ENCODE measurements at regions not wholly inside any gene's neighbourhood (a gene's known extent, or its start where the extent isn't known, plus 50 kb on each side); places are given as distances from the start of the nearest gene placed in this dataset.

GRCh38 chr22:49657974-49658590 lies 169.6 kb downstream of the BRD1 start:
- DNase-seq: peak; percentile 14

DNA sequence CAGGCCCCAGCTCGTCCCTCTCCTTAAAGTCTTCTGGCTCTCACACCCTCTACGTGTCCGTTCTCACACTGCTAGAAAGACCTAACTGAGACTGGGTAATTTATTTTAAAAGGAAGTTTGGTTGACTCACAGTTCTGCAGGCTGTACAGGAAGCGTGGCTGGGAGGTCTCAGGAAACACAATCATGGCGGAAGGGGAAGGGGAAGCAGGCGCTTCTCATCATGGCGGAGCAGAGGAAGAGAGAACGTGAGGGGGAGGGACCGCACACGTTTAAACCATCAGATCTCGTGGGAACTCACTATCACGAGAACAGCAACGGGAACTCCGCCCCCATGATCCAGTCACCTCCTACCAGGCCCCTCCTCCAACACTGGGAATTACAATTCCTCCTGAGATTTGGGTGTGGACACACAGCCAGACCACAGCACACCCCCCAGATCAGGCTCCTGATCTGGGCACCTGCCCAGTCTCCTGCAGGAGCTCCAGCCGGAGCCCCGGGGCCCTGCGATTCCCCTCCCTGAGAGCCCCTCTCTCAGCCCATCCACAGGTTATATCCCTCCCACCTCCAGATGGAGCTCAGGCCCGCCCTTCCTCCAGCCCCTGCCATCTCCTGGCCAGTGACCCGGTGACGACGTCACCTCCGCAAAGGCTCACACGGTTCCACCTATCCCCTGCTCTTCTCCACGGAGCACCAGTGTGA lies 170.2 kb downstream of the BRD1 start:
- DNase-seq: peak; percentile 94

DNA sequence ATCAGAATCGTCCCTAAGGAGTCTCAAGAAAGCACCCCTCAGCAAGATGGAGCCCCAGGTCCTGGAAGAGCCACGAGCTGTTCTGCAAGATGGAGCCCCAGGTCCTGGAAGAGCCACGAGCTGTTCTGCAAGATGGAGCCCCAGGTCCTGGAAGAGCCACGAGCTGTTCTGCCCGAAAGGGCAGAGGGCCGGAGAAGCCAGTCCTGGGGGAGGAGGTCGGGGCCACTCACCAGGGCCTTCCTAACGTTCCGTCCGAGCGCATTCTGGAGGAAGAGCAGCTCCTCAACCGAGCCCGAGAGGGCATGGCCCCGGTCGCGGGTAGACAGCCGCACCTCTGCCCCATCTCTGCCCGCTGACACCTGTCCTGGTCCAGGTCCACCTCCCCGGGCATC lies 170.8 kb downstream of the BRD1 start:
- peak; percentile 20 for DNase-seq

- DNase-seq: no peak
These were observed 171.3 kb downstream of the BRD1 start for GRCh38 chr22:49656291-49656851.

- no peak for DNase-seq
These were observed 172.4 kb downstream of the BRD1 start for GRCh38 chr22:49655168-49655812.

DNA sequence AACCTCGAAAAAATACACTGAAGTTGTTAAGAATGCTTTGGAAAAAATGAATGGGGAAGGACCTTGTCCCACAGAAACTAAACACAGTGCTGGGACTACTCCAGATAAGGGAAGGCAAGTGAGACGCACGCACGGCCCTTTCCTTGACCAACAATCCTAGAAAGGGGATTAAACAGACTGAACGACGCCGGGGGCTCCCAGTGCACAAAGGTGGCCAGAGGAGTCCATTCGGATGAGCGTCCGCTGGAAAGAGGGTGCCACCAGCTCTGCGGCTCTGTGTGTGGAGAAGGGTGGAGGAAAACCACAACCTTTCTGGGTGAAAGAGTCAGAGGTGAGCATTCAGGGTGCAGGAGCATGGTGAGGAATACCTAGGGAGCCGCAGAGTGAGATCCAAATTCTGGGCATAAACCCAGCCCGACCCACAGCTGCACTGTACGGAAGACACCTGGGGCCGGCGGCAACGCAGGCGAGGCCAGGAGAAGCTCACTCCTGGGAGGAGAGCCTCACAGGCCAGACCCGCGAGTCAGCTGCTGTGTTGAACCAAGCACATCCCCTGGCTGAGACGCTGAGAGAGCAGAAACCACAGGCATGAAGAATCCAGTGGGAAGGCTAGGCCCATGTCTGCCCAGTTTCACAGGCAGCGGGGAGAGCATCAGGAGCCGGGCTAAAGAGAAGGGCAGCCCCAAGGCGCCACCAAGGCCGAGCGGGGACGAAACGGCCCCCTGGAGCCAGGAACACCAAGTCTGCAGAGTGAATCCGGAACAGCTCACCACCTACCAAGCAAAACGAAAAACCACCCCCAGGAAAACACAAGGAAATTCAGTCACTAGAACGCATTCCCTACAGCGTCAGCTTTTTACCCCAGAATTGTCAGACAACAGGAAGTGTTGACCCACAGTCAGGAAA lies 177.1 kb downstream of the BRD1 start:
- no peak for DNase-seq

- no peak for DNase-seq
These were observed 178.3 kb downstream of the BRD1 start for GRCh38 chr22:49649166-49650068.

- no peak for DNase-seq
These were observed 179.6 kb downstream of the BRD1 start for GRCh38 chr22:49648053-49648452.

- no peak for DNase-seq
These were observed 180.0 kb downstream of the BRD1 start for GRCh38 chr22:49647627-49648026.

DNA sequence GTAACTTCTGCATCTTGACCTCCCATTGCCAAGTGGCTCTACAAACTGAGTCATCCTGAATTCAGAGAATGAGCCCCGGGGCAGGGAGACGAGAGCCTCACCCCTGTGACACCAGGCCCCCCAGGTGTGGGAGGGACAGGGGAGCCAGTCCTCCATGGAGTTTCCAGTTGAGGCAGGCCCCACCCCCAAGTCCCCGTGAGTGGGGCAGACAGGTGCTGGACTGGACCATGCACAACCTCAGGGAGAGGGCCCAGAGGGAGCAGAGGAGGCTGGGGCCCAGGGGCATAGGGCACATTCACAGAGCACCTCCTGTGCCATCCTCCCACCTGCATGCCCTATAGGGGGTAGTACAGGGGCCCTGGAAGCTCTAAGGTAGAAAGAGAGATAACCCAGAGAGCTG lies 180.8 kb downstream of the BRD1 start:
- DNase-seq: no peak

DNA sequence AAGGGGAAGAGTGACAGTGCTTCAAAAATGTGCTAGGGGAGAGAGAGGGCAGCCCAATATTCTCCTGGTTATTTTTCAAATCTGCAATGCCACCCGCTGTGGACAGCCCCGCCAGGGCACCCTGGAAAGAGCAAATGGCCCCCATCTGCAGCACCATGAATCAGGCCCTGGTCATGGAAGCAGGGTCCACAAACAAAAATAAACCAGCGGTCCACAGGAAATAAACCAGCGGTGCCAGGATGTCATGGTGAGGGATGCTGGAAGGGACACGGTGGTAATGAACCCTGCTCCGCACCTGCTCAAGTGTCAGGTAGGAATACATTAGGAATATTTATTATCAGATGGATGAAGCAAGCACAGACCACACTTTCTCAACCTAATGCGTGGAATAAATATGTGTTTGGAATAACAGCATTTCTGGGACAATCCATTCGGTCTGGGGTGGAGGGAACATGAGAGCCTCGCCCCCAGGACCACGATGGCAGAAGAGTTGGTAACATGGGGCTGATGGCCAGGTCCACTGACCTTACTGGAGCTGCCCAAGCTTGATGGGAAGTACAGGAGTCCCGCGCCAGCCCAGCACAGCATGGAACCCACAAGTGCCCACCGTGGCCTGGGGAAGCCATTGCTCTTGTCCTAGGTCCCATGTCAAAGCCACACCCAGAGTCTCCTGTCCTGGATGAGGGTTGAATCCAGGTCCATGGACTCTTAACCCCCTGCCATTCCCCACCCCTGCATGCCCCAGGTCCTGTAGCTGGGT lies 181.7 kb downstream of the BRD1 start:
- DNase-seq: no peak

DNA sequence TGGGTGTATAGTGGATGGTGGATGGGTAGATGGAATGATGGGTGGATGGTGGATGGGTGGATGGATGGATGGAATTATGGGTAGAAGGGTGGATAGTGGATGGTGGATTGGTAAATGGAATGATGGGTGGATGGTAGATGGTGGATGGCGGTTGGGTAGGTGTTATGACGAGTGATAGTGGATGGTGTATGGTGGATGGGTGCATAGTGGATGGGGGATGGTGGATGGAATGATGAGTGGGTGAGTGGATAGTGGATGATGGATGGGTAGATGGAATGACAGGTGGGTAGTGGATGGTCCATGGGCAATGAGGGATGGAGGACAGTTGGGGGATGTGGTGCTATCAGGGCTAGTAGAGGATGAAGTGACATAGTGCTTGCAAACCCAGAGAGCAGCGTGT lies 182.4 kb downstream of the BRD1 start:
- no peak for DNase-seq

DNA sequence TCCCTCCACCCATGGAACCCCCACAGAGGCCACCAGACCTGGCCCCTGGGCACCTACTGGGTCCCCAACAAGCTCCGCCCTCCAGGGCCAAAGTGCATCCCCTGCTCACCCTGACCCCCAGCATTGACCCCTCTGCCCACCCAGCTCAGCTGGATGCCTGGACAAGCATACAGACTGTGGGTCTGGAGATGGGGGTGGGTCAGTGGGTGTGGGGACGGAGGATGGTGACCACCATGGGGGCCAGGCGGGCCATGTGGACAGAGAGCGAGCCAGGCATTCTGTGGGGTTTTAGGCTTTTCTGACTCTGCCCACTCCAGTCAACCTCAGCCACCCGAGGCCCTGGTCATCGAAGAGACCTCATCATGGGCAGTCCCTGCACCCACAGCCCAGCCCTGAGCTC lies 183.7 kb downstream of the BRD1 start:
- no peak for DNase-seq

DNA sequence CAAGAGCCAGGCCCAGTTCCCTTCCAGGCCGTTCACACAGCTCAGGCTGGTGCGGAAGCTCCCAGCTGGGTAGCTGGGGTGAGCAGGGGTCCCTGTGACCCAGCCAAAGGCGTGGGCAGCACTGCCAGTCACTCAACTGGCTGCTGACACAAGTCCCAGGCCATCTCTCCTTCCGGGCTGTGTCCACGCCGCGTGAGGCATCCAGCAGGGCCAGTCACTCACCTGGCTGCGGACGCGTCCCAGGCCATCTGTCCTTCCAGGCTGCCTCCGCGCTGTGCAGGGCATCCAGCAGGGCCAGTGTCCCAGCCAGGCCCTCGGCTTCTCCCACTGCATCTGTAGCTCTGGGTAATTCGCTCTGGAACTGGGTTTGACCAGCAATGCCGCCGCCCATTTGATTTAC lies 184.2 kb downstream of the BRD1 start:
- DNase-seq: no peak

GRCh38 chr22:49642741-49643140 lies 184.9 kb downstream of the BRD1 start:
- DNase-seq: no peak

- DNase-seq: no peak
These were observed 185.3 kb downstream of the BRD1 start for GRCh38 chr22:49642331-49642730.

DNA sequence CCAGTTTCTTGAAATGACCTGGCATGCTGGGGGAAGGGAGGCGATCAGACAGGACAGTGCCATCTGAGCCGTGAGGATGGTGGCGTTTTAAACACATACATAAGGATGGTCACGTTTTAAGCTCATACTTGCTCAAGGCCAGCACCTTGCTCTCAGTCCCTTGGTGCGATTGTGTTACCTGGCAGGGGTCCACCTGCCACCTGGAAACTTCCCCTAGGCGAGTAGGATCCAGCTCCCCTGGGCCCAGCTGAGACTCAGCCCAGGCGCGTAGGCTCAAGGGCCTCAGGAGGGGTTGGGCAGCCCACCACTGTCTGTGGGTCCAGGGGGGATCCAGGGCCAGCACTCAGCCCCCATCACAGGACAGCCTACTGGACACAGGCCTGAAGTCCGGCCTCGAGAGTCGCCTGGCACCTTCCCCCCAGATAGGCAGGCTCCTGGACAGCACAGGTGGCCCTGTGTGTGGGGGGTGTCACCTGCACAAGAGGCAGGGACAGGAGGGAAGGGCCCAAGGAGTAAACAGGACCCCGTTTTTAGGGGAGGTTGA lies 185.8 kb downstream of the BRD1 start:
- DNase-seq: no peak

DNA sequence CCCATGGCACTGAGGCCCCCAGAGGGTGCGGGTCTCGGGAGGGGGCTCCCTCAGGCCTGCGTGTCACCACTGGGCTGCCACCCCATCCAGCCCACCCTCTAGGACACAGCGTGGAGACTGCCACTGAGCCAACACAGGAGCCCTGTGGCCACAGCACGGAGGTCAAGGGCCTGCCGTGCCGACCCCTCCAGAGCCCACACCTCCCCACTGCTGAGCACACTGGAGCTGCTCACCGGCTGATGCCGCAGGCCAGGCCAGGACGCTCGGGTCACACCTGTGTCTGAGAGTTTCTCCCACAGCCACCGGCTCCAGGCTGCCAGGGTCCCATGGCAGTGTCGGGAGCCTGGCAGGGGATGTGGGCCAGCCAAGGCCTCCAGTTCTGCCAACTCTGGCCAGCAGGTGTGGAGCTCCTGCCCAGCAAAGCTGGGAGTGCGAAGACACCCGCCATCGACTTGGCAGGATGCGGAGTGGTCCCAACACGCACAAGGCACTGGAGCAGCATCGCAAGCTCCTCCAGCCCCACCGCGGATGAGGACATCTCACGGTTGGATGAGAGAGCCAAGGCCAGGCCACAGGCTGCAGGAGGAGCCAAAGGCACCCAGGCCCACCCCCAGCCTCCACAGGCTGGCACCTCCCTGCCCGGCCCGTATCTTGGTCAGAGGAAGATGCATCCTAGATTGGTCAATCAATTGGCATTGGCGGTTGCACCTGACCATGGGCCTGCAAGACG lies 187.1 kb downstream of the BRD1 start:
- no peak for DNase-seq

- DNase-seq: no peak
These were observed 187.7 kb downstream of the BRD1 start for GRCh38 chr22:49639956-49640355.

- DNase-seq: no peak
These were observed 188.9 kb downstream of the BRD1 start for GRCh38 chr22:49638788-49639187.

Measured in hematopoietic multipotent progenitor cell treated with erythropoietin and hydrocortisone succinate and interleukin-3 and kit ligand, for 6 days (in vitro differentiated cells).